GM12891 (cell line): ENCODE measurements at regions not wholly inside any gene's neighbourhood (a gene's known extent, or its start where the extent isn't known, plus 50 kb on each side); places are given as distances from the start of the nearest gene placed in this dataset.

Experiments
- DNase-seq: peaks from one replicate; pipeline ENCODE4 v3.0.0; 2011; ENCODE audit warnings: low spot score; ENCODE audit not compliant: insufficient read length
- FAIRE-seq: peaks from 2 replicates; lab custom pipeline; 2011; peaks lifted over from hg19 to GRCh38; lab: Jason Lieb, UNC
- PAX5 ChIP-seq: IDR thresholded peaks from 2 replicates; pipeline ENCODE4 v1.6.1; 2011; ENCODE audit warnings: low read length, moderate library complexity, mild to moderate bottlenecking; ENCODE audit not compliant: insufficient read depth, severe bottlenecking
- POLR2A ChIP-seq: IDR thresholded peaks from 2 replicates; pipeline ENCODE4 v1.6.1; 2011; ENCODE audit warnings: low read depth, low read length, control low read depth
- POLR2AphosphoS5 ChIP-seq: IDR thresholded peaks from 2 replicates; pipeline ENCODE4 v1.6.1; 2011; ENCODE audit warnings: low read depth, low read length, control low read depth
- POU2F2 ChIP-seq: IDR thresholded peaks from 2 replicates; pipeline ENCODE4 v1.6.1; 2011; ENCODE audit warnings: low read depth, mild to moderate bottlenecking, control low read depth, low read length, moderate library complexity
- SPI1 ChIP-seq: IDR thresholded peaks from 2 replicates; pipeline ENCODE4 v1.6.1; 2011; ENCODE audit warnings: low read depth, low read length, control low read depth
- TAF1 ChIP-seq: IDR thresholded peaks from 2 replicates; pipeline ENCODE4 v1.6.1; 2011; ENCODE audit warnings: low read depth, low read length, control low read depth

- no peak for TF ChIP-seq POU2F2
- no peak for TF ChIP-seq POLR2AphosphoS5
- no peak for TF ChIP-seq POLR2A
- TF ChIP-seq TAF1: no peak
- TF ChIP-seq PAX5: no peak
- TF ChIP-seq SPI1: no peak
- no peak for DNase-seq
- no peak for FAIRE-seq
Observed at GRCh38 chr3:128515-129172, 67.9 kb upstream of the CHL1 start.

GRCh38 chr3:131151-131888, 65.2 kb upstream of the CHL1 start:
- FAIRE-seq (no peak), DNase-seq (no peak)
- no peak for TF ChIP-seq POLR2A
- TF ChIP-seq POLR2AphosphoS5: no peak
- TF ChIP-seq PAX5: no peak
- TF ChIP-seq TAF1: no peak
- no peak for TF ChIP-seq SPI1
- TF ChIP-seq POU2F2: no peak

- no peak for DNase-seq
- FAIRE-seq: no peak
- no peak for TF ChIP-seq POLR2A
- no peak for TF ChIP-seq POU2F2
- TF ChIP-seq TAF1: no peak
- no peak for TF ChIP-seq PAX5
- TF ChIP-seq POLR2AphosphoS5: no peak
- TF ChIP-seq SPI1: no peak
Observed at GRCh38 chr3:132378-132777, 64.2 kb upstream of the CHL1 start.

GRCh38 chr3:132904-133303, 63.7 kb upstream of the CHL1 start:
- FAIRE-seq: no peak
- TF ChIP-seq POLR2A (no peak), POLR2AphosphoS5 (no peak), SPI1 (no peak), TAF1 (no peak), PAX5 (no peak), POU2F2 (no peak)

GRCh38 chr3:140748-141330, 55.7 kb upstream of the CHL1 start:
- DNase-seq (no peak), FAIRE-seq (no peak)
- TF ChIP-seq POLR2A: no peak
- TF ChIP-seq PAX5: no peak
- no peak for TF ChIP-seq POLR2AphosphoS5
- no peak for TF ChIP-seq POU2F2
- no peak for TF ChIP-seq TAF1
- no peak for TF ChIP-seq SPI1

More at GRCh38 chr3:132904-133303, 63.7 kb upstream of the CHL1 start:
- no peak for DNase-seq
